GM21529 (cell line): ENCODE measurements at regions not wholly inside any gene's neighbourhood (a gene's known extent, or its start where the extent isn't known, plus 50 kb on each side); places are given as distances from the start of the nearest gene placed in this dataset.
"Not testable (repeated sequence)": the region's sequence is repeated elsewhere in the genome, so short reads cannot be mapped to it uniquely, and the experiment has no call there.

Source experiments
- ATAC-seq: cut with Tn5 transposase; IDR thresholded peaks from one replicate; pipeline ENCODE4 v1.9.1; 2021; ENCODE audit not compliant: unreplicated experiment

DNA sequence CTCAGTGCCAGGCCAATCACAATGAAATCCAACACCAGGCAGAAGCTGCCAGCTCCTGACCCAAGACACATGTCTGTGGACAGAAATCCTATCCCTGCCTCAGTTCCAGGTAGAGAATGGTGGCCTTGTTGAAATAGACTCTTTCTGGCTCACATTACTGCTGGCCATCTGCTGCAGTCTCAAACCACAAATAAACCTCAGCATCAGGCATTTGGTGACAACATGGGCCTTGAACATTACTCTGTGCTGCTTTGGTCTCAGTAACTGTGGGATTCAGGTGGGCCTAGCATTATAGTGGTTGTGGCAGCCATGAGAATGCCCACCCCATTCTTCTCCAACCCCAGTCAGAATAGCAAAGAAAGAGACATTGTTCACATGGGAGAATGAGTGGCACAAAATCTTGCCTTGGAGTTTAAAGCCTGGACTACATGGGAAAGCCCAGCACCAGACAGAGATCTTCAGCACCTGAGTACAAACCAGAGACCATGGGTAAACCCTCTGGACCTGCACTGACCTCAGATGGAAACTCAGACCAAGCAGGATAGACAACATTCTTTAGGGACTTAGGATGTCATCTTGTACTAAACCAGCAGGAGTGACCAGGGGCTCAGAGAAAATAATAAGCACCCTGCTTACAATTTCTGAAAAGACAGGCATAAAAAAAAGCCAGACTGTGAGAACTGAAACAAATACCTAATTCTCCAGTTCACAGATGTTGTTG, 50.4 kb upstream of the TRAM1L1 start:
- ATAC-seq = no peak

DNA sequence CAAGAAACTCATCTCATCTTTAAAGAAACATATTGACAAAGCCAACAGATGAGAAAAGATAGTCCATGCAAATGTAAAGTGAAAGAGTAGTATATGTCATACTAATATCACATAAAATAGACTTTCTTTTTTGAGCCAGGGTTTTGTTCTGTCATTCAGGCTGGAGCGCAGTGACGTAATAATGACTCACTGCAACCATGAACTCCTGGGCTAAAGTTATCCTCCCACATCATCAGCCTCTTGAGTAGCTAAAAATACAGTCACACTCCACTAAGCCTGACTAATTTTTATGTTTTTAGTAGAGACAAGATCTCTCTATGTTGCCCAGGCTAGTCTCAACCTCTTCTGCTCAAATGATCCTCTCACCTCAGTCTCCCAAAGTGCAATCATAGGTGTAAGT, 51.8 kb upstream of the TRAM1L1 start:
- ATAC-seq = no peak

DNA sequence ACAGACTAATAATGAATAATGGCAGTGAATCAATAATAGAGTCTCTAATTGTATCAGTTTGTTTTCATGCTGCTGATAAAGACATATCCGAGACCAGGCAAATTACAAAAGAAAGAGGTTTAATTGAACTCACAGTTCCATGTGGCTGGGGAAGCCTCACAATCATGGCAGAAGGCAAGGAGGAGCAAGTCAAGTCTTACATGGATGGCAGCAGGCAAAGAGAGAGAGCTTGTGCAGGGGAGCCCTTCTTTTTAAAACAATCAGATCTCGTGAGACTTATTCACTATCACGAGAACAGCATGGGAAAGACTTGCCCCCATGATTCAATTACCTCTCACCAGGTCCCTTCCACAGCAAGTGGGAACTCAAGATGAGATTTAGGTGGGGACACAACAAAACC, 53.4 kb upstream of the TRAM1L1 start:
- ATAC-seq = not testable (repeated sequence)

DNA sequence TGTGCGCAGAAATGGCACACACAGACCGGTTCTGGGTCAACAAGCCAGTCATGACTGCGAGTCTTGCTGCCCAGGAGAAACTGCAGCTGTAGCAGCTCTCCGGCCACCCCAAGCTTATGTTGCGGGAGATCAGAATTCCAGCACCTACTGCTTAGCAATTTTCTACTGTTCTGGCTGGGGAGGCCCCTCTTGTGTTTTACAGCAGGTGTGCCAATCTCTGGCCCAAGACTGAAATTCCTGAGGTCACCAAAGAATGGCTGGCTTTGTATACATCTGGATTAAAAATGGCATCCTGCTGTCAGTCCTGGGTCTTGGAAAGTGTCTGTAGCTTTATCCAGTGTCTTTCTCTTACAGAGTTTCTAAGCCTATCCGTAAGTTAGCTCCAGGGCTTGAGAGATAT, 68.9 kb upstream of the TRAM1L1 start:
- ATAC-seq = no peak

DNA sequence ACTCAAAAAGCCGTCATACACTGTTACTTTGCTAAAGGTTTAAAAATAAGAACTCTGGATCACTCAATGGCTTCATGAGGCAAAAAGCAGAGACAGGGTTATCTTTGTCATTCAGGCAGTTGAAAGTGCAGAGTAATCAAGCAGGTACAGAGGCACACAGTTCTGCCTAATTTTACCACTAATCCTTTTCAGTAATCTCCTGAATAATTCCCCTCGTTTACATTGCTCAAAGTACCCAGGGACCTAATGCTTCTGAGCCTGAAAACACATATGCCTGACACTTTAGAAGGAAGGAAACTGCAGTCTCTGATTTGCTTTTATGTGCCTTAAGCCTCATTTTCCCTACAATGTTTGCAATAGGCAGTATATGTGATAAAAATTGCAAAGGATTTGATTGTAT, 71.4 kb upstream of the TRAM1L1 start:
- no peak for ATAC-seq

DNA sequence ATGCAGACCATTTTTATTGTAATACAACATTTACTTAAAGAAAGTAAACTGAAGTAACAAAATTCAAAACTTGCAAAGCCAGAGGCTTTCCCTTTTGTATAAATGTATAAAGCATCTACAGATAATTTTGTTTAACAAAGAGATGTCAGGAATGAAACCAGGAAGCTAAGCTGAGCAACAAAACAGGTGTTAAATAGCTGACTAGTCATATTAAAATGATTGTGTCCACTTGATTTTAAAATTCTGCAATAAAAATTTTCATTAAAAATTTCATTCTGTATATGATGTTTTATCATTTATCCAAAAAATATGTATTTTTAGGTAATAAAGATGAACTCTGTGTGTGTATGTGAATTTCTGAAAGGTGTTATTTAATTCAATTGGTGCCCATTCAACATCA, 72.0 kb upstream of the TRAM1L1 start:
- no peak for ATAC-seq

DNA sequence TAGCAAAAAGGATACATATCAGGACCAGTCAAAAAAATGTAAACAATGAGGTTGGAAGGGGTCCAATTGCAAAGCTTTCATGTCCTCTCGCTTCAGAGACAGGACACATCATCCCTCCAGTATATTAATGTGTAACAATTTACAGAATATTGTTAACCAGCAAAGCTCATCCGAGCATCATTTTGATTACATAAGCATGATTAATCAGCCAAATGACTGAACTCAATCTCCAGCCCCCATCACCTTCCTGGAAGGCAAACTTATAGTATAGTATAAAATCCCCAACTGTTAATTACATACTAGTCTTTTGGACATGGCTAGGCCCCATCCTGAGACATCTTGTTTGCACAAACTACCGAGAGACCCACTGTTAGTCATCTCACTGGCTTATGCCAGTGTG, 77.6 kb upstream of the TRAM1L1 start:
- ATAC-seq = no peak

DNA sequence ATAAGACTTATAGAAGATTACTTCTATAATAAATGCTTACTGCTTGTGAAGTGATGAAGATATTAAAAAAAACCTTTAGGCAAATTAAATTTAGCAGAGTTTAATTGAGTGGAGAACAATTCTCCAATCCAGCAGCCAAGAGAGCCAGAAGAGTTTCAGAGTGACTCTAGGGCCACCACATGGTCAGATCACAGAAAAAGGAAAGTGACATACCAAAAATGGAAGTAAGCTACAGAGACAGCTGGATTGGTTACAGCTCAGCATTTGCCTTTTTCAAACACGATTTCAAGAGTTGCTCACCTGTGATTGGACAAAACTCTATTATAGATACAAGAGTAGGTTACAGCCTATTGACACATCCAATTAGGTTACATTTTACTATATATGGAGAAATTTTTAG, 79.0 kb upstream of the TRAM1L1 start:
- no peak for ATAC-seq

DNA sequence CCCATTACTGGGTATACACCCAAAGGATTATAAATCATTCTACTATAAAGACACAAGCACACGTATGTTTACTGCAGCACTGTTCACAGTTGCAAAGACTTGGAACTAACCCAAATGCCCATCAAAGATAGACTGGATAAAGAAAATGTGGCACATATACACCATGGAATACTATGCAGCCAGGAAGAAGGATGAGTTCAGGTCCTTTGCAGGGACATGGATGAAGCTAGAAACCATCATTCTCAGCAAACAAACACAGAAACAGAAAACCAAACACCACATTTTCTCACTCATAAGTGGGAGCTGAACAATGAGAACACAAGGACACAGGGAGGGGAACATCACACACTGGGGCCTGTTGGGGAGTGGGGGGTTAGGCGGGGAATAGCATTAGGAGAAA, 90.0 kb upstream of the TRAM1L1 start:
- not testable (repeated sequence) for ATAC-seq

DNA sequence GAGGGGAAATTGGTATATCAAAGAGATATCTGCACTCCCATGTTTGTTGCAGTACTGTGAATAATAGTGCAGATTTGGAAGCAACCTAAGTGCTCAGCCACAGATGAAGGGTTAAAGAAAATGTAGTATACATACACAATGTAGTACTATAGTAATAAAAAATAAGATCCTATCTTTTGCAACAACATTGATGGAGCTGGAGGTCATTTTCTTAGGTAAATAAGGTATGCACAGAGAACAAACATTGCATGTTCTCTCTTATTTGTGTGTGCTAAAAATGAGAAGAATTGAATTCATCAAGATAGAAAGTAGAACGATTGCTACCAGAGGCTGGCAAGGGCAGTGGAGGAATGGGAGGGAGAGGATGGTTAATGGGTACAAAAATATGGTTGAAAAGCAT, 117.9 kb upstream of the TRAM1L1 start:
- no peak for ATAC-seq

DNA sequence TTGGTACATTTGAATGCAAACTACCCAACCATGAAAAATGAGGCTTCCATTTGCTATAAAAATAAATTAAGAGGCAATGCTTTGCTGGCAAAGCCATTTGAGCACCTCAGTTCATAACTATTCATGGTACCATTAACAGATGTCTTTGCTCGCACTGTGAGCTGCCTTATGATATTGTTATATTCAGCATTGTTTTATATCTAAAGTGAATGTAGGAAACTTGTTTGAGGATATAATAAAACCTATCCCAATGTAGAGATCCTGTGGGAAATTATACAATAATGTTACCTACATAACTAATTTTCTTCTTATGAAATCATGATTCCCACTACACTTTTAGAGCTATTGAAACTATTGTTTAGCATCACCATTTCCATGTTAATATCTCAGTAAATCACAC, 125.2 kb upstream of the TRAM1L1 start:
- ATAC-seq = no peak

DNA sequence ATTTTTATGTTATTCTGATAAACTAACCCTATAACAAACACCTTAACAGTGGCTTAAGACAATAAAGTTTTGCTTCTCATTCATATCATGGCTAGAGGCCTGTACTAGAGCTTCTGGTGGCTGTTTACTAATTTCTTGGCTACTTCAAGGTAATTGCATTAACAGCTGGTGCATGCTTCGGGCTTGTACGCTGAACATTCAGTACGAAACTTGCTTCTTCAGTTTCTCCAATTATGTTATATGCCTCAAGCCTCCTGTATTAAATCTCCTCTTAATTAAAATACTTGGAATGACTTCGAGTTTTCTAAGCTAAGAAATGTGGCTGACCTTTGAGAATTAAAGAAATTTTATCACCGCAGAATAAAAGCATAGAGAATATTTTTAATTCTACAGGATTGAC, 138.9 kb upstream of the TRAM1L1 start:
- ATAC-seq = no peak

DNA sequence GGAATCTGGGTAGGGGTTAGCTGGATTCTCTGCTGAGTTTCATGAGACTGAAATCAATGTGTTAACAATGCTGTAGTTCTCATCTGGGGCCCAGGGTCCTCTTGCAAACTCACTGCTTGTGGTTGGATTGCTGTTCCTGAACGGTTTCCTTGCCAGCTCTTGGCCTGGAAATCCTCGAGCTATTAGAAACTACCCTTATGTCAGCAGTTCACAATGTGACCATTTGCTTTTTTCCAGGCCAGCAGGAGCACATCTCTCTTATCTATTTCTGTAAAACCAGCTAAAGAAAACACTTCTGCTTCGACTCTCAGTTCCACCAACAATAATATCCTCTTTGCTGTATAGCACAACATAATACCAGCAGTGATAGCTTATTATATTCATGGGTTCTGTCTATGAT, 140.1 kb upstream of the TRAM1L1 start:
- no peak for ATAC-seq

DNA sequence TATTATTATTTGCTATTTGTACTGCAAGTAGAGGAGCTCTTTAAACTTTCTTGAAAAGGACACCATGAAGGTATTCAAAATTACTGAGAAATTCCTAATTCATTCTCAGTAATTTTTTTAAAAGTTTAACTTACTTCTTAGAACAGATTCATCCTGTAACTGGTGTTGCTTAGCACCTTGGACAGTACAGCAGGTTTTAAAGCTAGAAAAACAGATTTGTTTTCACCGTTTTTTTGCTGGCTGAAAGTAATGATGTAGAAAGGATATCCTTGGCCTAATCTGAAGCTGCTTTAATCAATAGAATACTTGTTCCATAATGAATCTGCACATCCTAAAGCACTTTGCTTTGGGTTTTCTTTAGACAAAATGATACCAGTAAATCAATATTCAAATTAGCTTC, 142.5 kb upstream of the TRAM1L1 start:
- ATAC-seq = no peak

DNA sequence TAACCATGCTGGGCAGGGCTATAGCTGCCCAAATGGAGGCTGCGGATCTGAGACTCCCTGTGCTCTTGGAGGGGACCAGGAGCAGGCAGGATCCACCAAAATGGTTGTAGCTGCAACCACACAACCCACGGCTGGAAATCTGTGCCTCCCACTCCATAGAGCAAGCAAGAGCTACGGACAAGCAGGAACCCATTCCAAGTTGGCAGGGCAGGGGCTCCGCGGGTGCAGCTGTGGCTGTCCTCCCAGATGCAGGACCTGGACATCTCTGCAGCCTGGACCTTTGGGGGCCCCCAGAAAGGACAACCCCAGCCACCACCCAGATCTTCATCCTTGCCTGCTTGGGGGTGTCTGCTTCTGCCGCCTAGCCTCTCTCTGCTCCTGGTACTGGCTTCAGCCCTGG, 154.1 kb upstream of the TRAM1L1 start:
- ATAC-seq = no peak

DNA sequence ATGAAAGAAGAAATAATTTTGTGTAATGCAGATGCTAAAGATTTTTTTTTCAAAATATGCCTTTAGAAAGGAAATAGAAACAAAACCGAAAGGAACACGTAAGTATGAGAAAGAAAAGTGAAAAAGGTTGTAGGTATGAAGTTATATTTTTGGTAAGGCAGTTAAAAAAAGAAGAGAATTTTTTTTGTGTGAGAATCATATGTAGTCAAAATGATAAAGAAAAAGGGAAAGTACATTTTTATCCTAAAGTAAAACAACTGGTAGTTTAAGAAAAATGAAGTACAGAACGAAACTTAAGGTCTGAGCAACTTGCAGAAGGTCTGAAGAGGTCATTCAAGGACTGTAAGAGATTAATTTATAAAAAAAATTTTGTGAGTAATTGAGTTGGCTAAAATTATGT, 164.0 kb upstream of the TRAM1L1 start:
- peak; percentile 98 for ATAC-seq

DNA sequence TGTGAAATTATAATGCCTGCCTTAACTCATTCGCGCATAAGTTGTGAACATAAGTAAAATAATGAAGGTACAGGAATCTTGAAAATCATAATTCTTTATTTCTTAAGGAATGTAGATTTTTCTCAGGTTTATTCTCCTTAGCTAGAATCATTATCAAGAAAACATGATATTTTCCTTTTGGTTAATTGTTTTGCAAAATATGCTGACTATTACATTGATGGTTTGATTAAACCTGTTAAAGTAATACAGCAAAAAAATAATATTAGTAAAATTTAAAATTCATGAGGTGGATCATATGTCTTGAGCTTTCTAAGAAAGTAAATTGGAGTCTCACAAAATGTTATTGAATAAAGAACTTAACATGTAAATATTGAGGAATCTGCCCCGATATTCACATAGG, 178.7 kb upstream of the TRAM1L1 start:
- ATAC-seq = no peak

DNA sequence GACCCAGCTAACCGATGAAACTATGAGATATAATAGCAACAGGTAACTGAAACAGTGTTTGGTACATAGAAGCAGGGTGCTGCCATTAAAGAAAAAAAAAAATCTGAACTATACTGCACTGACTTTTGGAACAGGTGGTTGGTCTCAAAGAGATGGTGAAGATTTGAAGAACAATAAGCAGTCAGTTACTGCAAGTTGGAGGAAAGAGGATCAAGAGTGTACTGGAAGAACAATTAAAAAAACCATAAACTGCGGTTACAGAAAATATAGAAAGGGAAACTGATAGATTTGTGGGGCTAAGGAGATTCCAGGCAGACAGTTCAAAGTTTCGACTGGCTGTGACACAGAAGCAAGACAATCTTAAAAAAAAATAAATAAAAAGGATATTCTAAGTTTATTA, 181.9 kb upstream of the TRAM1L1 start:
- ATAC-seq = no peak

DNA sequence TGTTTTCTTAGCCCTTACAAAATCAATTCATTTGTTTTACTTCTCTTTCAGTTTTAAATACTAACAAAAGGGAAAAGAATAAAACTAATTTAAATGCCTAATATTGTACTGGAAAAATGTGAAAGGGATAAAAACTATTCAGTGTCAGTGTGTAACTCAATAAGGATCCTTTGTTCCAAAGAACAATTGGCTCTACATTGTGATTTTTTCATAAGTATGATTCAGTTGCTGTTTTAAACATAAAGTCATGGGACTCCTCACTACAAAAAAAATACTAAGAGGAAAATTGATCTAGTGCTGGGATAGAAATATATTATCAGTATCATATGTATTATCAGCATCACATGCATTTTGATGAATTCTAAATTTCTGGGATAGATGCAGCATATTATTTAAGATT, 199.4 kb upstream of the TRAM1L1 start:
- ATAC-seq = no peak

DNA sequence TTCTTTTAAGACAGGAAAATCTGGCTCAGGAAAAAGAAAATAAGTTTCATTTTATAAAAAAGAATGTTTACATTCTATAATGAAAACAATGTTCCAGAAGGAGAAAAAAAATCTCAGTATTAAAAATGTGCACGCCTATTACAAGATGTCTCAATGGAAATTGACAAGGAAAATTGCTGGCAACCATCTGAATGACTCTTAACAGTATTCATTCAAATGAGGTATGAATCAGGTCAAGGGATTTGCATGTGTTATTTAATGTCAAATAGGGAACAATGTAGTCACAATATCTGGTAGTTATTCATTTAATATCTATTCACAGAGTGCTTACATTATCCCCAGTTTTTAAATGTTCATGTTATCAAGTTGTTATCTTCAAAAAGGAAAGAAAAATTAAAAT, 208.4 kb upstream of the TRAM1L1 start:
- no peak for ATAC-seq

DNA sequence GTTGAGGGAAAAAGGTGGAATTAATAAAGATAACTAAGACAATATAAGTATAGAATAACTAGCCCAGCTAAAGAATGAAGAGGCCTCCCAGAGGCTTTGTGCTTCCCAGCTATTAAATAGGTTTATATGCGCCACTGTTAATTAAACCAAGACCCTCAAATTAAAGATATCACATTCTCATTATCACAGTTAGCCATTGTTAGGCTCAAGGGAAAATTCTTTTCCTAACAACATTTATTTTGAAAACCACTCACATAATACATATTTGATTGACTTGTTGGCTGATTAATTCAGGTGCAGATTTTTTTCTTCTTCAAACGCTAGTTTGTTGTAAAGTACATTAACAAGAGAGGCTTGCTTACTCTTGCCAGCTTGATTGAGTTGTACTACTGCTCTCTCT, 216.8 kb upstream of the TRAM1L1 start:
- ATAC-seq = no peak

DNA sequence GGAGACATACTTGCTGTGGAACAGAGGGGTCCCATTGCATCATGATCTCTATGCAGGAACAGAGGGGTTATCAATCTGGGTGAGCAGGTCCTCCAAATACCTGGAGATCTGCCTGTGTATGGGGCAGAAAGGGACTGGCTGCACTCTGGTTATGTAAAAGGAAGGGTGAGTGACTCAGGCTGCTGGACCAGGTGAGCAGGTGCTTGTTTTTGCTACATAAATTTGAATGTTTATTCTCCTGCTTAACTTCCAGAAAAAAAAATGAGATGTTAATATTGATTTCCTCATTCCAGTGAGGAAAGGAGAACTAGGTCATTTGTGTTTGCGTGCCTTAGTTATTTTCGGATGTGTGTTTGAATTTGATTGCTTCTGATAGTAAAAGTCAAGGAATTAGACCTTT, 225.8 kb upstream of the TRAM1L1 start:
- no peak for ATAC-seq

DNA sequence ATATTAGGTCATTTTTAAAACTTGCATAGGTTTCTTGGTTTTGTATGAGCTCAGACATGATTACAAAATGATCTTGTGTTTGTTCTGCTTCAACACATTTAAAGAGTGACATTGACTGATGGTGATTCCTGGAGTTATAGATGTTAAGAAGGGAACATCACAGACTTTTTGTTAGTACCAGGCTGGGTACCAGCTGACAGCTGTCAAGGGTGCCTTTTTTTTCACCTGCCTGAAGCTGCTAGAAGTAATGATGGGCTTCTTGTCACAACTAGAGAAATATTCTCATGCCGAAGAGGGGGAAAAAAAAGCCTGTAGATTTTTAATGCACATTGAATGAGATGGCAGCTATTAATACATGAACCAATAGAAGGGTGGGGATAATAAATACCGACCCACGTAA, 226.6 kb upstream of the TRAM1L1 start:
- ATAC-seq = no peak
